ENCODE measurements at regions not wholly inside any gene's neighbourhood (a gene's known extent, or its start where the extent isn't known, plus 50 kb on each side); places are given as distances from the start of the nearest gene placed in this dataset.

GRCh38 chr2:120499784-120500495, 154.0 kb downstream of the INHBB start:
- Histone ChIP-seq H2BK120ac (ENCODE audit: low read depth, low read length) (no peak overlapping the region), H4K91ac (ENCODE audit: low read length) (no peak overlapping the region), H3K14ac (ENCODE audit: low read length in 2 of 2) (no peak overlapping the region), H3K27ac (ENCODE audit: low read length, poor library complexity, severe bottlenecking) (no peak overlapping the region), H2AFZ (ENCODE audit: low read depth, low read length) (no peak overlapping the region), H3K4me3 (ENCODE audit: insufficient read depth in 1 of 2, low read depth in 1 of 2, low read length in 2 of 2) (no peak overlapping the region), H2BK5ac (ENCODE audit: low read depth, low read length, poor library complexity, severe bottlenecking) (no peak overlapping the region), H3K36me3 (ENCODE audit: control insufficient read depth in 1 of 2, insufficient read depth in 2 of 2, low read depth in 1 of 2, low read length in 2 of 2) (no peaks in the 10 kb centered on the region), H2BK12ac (ENCODE audit: low read length in 2 of 2) (no peak overlapping the region), H3K79me1 (replicated peaks; ENCODE audit: low read length, poor library complexity, severe bottlenecking) (no peaks in the 10 kb centered on the region), H2BK15ac (ENCODE audit: low read depth, poor library complexity, severe bottlenecking) (no peak overlapping the region), H3K4me2 (ENCODE audit: low read length, poor library complexity, severe bottlenecking) (no peak overlapping the region), H3K27me3 (ENCODE audit: control insufficient read depth in 1 of 2, insufficient read depth in 1 of 2, low read length in 2 of 2) (peaks cover 27 to 28% of the 10 kb centered on the region in 2 experiments), H3K18ac (ENCODE audit: low read depth in 1 of 2, low read length in 2 of 2) (no peak overlapping the region), H2AK5ac (ENCODE audit: low read length, severe bottlenecking) (no peak overlapping the region), H3K9me3 (ENCODE audit: control insufficient read depth, low read length) (no peaks in the 10 kb centered on the region), H3K4me1 (ENCODE audit: control insufficient read depth, insufficient read depth, low read depth, low read length) (peaks cover 4% of the 10 kb centered on the region), H3K4ac (ENCODE audit: low read depth in 1 of 2, low read length in 2 of 2) (no peak overlapping the region), H3K9ac (ENCODE audit: low read length) (no peak overlapping the region), H4K8ac (ENCODE audit: low read length) (no peak overlapping the region), H3K23ac (ENCODE audit: low read length in 2 of 2) (no peak overlapping the region)
- DNase-seq = no peak
- 81% methylated on average over 13 of the region's 13 CpGs for WGBS

DNA sequence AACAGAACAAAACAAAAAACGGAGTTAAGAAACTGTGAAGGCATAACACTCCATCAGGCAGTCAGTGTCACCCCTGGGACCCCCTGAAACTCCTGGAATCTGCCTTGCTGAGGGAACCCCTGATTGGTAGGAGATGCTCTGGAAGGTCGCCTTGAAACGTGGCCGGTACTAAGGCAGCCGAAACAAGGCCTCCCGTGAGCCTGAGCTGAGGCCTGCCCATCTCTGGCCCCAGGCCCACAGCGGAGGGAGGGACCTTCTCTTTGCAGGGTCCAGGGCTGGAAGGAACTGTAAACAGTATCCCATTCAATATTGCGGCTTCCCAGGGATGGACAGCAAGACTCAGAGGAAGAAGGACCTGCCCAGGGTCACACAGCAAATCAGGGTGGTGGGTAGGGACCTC, 155.7 kb downstream of the INHBB start:
- peaks cover 33 to 36% of the 10 kb centered on the region in 2 experiments for H3K27me3 ChIP-seq (ENCODE audit: control insufficient read depth in 1 of 2, insufficient read depth in 1 of 2, low read length in 2 of 2)
- H3K4me3 ChIP-seq (ENCODE audit: insufficient read depth in 1 of 2, low read depth in 1 of 2, low read length in 2 of 2) = no peak overlapping the region
- H3K23ac ChIP-seq (ENCODE audit: low read length in 2 of 2) = no peak overlapping the region
- no peak overlapping the region for H3K9ac ChIP-seq (ENCODE audit: low read length)
- H3K27ac ChIP-seq (ENCODE audit: low read length, poor library complexity, severe bottlenecking) = no peak overlapping the region
- no peak overlapping the region for H2BK15ac ChIP-seq (ENCODE audit: low read depth, poor library complexity, severe bottlenecking)
- H2BK120ac ChIP-seq (ENCODE audit: low read depth, low read length) = no peak overlapping the region
- no peak overlapping the region for H2BK5ac ChIP-seq (ENCODE audit: low read depth, low read length, poor library complexity, severe bottlenecking)
- no peak overlapping the region for H3K4ac ChIP-seq (ENCODE audit: low read depth in 1 of 2, low read length in 2 of 2)
- peaks cover 4% of the 10 kb centered on the region for H3K4me1 ChIP-seq (ENCODE audit: control insufficient read depth, insufficient read depth, low read depth, low read length)
- WGBS = 79% methylated on average over 8 of the region's 8 CpGs
- no peaks in the 10 kb centered on the region for H3K9me3 ChIP-seq (ENCODE audit: control insufficient read depth, low read length)
- H2AK5ac ChIP-seq (ENCODE audit: low read length, severe bottlenecking) = no peak overlapping the region
- no peak overlapping the region for H2BK12ac ChIP-seq (ENCODE audit: low read length in 2 of 2)
- no peak overlapping the region for H3K14ac ChIP-seq (ENCODE audit: low read length in 2 of 2)
- no peak overlapping the region for H3K18ac ChIP-seq (ENCODE audit: low read depth in 1 of 2, low read length in 2 of 2)
- H4K91ac ChIP-seq (ENCODE audit: low read length) = no peak overlapping the region
- H3K4me2 ChIP-seq (ENCODE audit: low read length, poor library complexity, severe bottlenecking) = no peak overlapping the region
- no peak overlapping the region for H2AFZ ChIP-seq (ENCODE audit: low read depth, low read length)
- DNase-seq = no peak
- no peak overlapping the region for H4K8ac ChIP-seq (ENCODE audit: low read length)
- no peaks in the 10 kb centered on the region for H3K36me3 ChIP-seq (ENCODE audit: control insufficient read depth in 1 of 2, insufficient read depth in 2 of 2, low read depth in 1 of 2, low read length in 2 of 2)
- H3K79me1 ChIP-seq (replicated peaks; ENCODE audit: low read length, poor library complexity, severe bottlenecking) = no peaks in the 10 kb centered on the region

DNA sequence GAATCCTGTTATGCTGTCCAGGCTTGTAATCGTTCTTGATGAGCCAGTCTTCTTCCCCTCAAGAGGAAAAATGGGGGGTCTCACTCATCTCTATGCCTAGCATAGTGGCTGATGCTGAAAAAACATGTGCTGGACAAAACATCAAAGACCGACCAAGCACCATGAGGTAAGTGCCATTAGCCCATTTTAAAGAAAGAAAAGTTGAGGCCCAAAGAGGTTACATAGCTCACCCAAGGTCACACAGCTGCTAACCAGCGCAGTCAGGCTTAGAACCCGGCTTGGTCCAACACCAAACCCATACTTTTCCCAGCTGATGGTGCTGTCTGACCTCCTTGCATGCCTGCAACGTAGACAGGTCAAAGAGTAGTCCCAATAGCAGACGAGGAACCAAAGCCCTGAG, 156.4 kb downstream of the INHBB start:
- Histone ChIP-seq H3K14ac (ENCODE audit: low read length in 2 of 2) (no peak overlapping the region), H3K27me3 (ENCODE audit: control insufficient read depth in 1 of 2, insufficient read depth in 1 of 2, low read length in 2 of 2) (peaks cover 37 to 40% of the 10 kb centered on the region in 2 experiments), H3K4me1 (ENCODE audit: control insufficient read depth, insufficient read depth, low read depth, low read length) (peaks cover 4% of the 10 kb centered on the region), H2AK5ac (ENCODE audit: low read length, severe bottlenecking) (no peak overlapping the region), H4K8ac (ENCODE audit: low read length) (no peak overlapping the region), H4K91ac (ENCODE audit: low read length) (no peak overlapping the region), H2BK120ac (ENCODE audit: low read depth, low read length) (no peak overlapping the region), H3K36me3 (ENCODE audit: control insufficient read depth in 1 of 2, insufficient read depth in 2 of 2, low read depth in 1 of 2, low read length in 2 of 2) (no peaks in the 10 kb centered on the region), H2AFZ (ENCODE audit: low read depth, low read length) (no peak overlapping the region), H3K4me3 (ENCODE audit: insufficient read depth in 1 of 2, low read depth in 1 of 2, low read length in 2 of 2) (no peak overlapping the region), H3K79me1 (replicated peaks; ENCODE audit: low read length, poor library complexity, severe bottlenecking) (no peaks in the 10 kb centered on the region), H2BK5ac (ENCODE audit: low read depth, low read length, poor library complexity, severe bottlenecking) (no peak overlapping the region), H2BK15ac (ENCODE audit: low read depth, poor library complexity, severe bottlenecking) (no peak overlapping the region), H3K18ac (ENCODE audit: low read depth in 1 of 2, low read length in 2 of 2) (no peak overlapping the region), H3K9me3 (ENCODE audit: control insufficient read depth, low read length) (no peaks in the 10 kb centered on the region), H3K23ac (ENCODE audit: low read length in 2 of 2) (no peak overlapping the region), H3K27ac (ENCODE audit: low read length, poor library complexity, severe bottlenecking) (no peak overlapping the region), H3K4me2 (ENCODE audit: low read length, poor library complexity, severe bottlenecking) (no peak overlapping the region), H3K4ac (ENCODE audit: low read depth in 1 of 2, low read length in 2 of 2) (no peak overlapping the region), H3K9ac (ENCODE audit: low read length) (no peak overlapping the region), H2BK12ac (ENCODE audit: low read length in 2 of 2) (no peak overlapping the region)
- WGBS = 83% methylated on average over 6 of the region's 6 CpGs
- DNase-seq = no peak

- Histone ChIP-seq H3K9me3 (ENCODE audit: control insufficient read depth, low read length) (no peaks in the 10 kb centered on the region), H3K79me1 (replicated peaks; ENCODE audit: low read length, poor library complexity, severe bottlenecking) (no peaks in the 10 kb centered on the region), H4K91ac (ENCODE audit: low read length) (no peak overlapping the region), H3K14ac (ENCODE audit: low read length in 2 of 2) (peak overlapping the region in 1 of 2 experiments; percentile 5), H2AFZ (ENCODE audit: low read depth, low read length) (no peak overlapping the region), H3K27ac (ENCODE audit: low read length, poor library complexity, severe bottlenecking) (no peak overlapping the region), H3K27me3 (ENCODE audit: control insufficient read depth in 1 of 2, insufficient read depth in 1 of 2, low read length in 2 of 2) (peaks cover 36 to 45% of the 10 kb centered on the region in 2 experiments), H4K8ac (ENCODE audit: low read length) (no peak overlapping the region), H2BK120ac (ENCODE audit: low read depth, low read length) (no peak overlapping the region), H3K36me3 (ENCODE audit: control insufficient read depth in 1 of 2, insufficient read depth in 2 of 2, low read depth in 1 of 2, low read length in 2 of 2) (no peaks in the 10 kb centered on the region), H3K4me3 (ENCODE audit: insufficient read depth in 1 of 2, low read depth in 1 of 2, low read length in 2 of 2) (no peak overlapping the region), H2BK5ac (ENCODE audit: low read depth, low read length, poor library complexity, severe bottlenecking) (no peak overlapping the region), H3K23ac (ENCODE audit: low read length in 2 of 2) (no peak overlapping the region), H3K18ac (ENCODE audit: low read depth in 1 of 2, low read length in 2 of 2) (no peak overlapping the region), H2BK12ac (ENCODE audit: low read length in 2 of 2) (no peak overlapping the region), H2AK5ac (ENCODE audit: low read length, severe bottlenecking) (no peak overlapping the region), H3K4ac (ENCODE audit: low read depth in 1 of 2, low read length in 2 of 2) (no peak overlapping the region), H3K4me1 (ENCODE audit: control insufficient read depth, insufficient read depth, low read depth, low read length) (peaks cover 4% of the 10 kb centered on the region), H3K4me2 (ENCODE audit: low read length, poor library complexity, severe bottlenecking) (no peak overlapping the region), H2BK15ac (ENCODE audit: low read depth, poor library complexity, severe bottlenecking) (no peak overlapping the region), H3K9ac (ENCODE audit: low read length) (no peak overlapping the region)
- DNase-seq = no peak
- WGBS = 90% methylated on average over 2 of the region's 2 CpGs
Observed at GRCh38 chr2:120502761-120503160, 156.8 kb downstream of the INHBB start.

All from mesenchymal stem cell (in vitro differentiated cells and primary cell).